Adrenal gland (tissue), 9 donors: ENCODE measurements at regions not wholly inside any gene's neighbourhood (a gene's known extent, or its start where the extent isn't known, plus 50 kb on each side); places are given as distances from the start of the nearest gene placed in this dataset.

ENCODE experiments used
- DNase-seq, 7 donors: peaks; one replicate each; pipeline ENCODE4 v3.0.0-alpha.2; 2019 to 2020
- H3K27ac ChIP-seq, 5 donors: fragments of 200-600 bp; sonication (generic) in 4 of 5; 1 replicate in 3 of 5; 2 replicates in 2 of 5; pipeline versions ENCODE4 v1.5.1 to v1.8.0; 2016 to 2020; ENCODE audit warnings: mild to moderate bottlenecking in 1 of 5
- H3K27me3 ChIP-seq: fragments of 200-600 bp; 2 replicates; pipeline ENCODE4 v1.8.0; 2021
- H3K36me3 ChIP-seq, 2 donors: fragments of 200-600 bp; replicated peaks in 1 of 2; 1 replicate in 1 of 2; 2 replicates in 1 of 2; pipeline versions ENCODE4 v1.5.1 to v1.8.0; 2018 to 2022
- H3K4me1 ChIP-seq, 2 donors: fragments of 200-600 bp; replicated peaks in 1 of 2; 1 replicate in 1 of 2; 2 replicates in 1 of 2; pipeline versions ENCODE4 v1.5.1 to v1.8.0; 2018 to 2021
- H3K4me3 ChIP-seq, 4 donors: fragments of 200-600 bp; sonication (generic) in 3 of 4; one replicate each; pipeline ENCODE4 v1.5.1; 2016 to 2018
- H3K9me3 ChIP-seq, 3 donors: fragments of 200-600 bp; sonication (generic) in 1 of 3; replicated peaks in 1 of 3; 1 replicate in 2 of 3; 2 replicates in 1 of 3; pipeline versions ENCODE4 v1.5.1 to v1.8.0; 2016 to 2021
- POLR2A ChIP-seq, 2 donors: fragments of 450-650 bp; IDR thresholded peaks; one replicate each; pipeline ENCODE4 v1.6.1; 2017; ENCODE audit warnings: antibody characterized with exemption in 2 of 2, mild to moderate bottlenecking in 2 of 2, moderate library complexity in 1 of 2
- WGBS, 4 donors: extraction: QIAGEN DNeasy Blood & Tissue Kit in 2 of 4; methylation state at CpG; one replicate each; pipeline versions ENCODE4 v1.1.5 to v1.1.7; 2013 to 2017; 5-methylcytosine and 5-hydroxymethylcytosine counted together
- intact Hi-C, 2 donors: fragments of 100-400 bp; cut with DNase I; formaldehyde crosslinking; loops; one replicate each; pipeline versions ENCODE4 v1.14.1 to v1.15.0; 2022 to 2023
- TF ChIP-seq, protein P1 (sequence below), 6 experiments: fragments of 450-650 bp in 4 of 6; fragments of 200-600 bp in 2 of 6; sonication (generic) in 1 of 6; IDR thresholded peaks; 1 replicate in 5 of 6; 2 replicates in 1 of 6; pipeline versions ENCODE4 v1.5.1 to v1.8.0; 2016 to 2021; ENCODE audit warnings: antibody characterized with exemption in 6 of 6, mild to moderate bottlenecking in 2 of 6, moderate library complexity in 1 of 6
- donor health status: healthy with polysubstance abuse.
- donor health status: Bipolar disorder and iron deficiency.
- donor health status: DM: yes; HTN: yes; CAD: no.
- donor health status: DM: no; HTN: no; CAD: no.
- donor health status: DM: no; HTN: no; CAD: no.

DNA sequence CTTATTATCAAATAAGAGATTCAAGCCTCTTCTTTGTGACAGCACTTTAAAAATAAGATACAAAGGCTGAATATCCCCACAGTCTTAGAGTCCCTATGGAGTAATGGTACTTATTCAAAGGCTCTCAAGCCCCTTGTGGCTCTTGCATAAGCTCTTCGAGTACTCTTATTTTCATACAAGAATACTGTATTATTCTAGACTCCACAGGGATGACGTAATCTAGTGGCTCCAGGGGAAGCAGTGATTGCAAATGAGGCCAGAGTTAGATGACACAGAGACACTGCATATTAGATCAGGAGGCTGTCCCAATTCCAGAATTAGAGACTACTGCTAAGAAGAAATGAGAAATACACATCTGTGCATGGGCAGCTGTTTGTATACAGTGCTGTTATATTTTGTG is 1195.9 kb upstream of the MAP3K7 start:
- intact Hi-C loops, result no loop called here
- Histone ChIP-seq H3K27me3 (no peaks in the 10 kb centered on the region), H3K4me1 (no peaks in the 10 kb centered on the region), H3K4me3 (no peak overlapping the region), H3K27ac (no peak overlapping the region), H3K36me3 (no peaks in the 10 kb centered on the region), H3K9me3 (no peaks in the 10 kb centered on the region)
- WGBS, 4 donors, result 53 to 64% (median 62%) methylated on average over 2 of the region's 2 CpGs
- no peak for DNase-seq
- TF ChIP-seq POLR2A (IDR thresholded peaks at IDR 0.05), result no peak
- TF ChIP-seq, protein P1, sequence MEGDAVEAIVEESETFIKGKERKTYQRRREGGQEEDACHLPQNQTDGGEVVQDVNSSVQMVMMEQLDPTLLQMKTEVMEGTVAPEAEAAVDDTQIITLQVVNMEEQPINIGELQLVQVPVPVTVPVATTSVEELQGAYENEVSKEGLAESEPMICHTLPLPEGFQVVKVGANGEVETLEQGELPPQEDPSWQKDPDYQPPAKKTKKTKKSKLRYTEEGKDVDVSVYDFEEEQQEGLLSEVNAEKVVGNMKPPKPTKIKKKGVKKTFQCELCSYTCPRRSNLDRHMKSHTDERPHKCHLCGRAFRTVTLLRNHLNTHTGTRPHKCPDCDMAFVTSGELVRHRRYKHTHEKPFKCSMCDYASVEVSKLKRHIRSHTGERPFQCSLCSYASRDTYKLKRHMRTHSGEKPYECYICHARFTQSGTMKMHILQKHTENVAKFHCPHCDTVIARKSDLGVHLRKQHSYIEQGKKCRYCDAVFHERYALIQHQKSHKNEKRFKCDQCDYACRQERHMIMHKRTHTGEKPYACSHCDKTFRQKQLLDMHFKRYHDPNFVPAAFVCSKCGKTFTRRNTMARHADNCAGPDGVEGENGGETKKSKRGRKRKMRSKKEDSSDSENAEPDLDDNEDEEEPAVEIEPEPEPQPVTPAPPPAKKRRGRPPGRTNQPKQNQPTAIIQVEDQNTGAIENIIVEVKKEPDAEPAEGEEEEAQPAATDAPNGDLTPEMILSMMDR (IDR thresholded peaks at IDR 0.05), result no peak

DNA sequence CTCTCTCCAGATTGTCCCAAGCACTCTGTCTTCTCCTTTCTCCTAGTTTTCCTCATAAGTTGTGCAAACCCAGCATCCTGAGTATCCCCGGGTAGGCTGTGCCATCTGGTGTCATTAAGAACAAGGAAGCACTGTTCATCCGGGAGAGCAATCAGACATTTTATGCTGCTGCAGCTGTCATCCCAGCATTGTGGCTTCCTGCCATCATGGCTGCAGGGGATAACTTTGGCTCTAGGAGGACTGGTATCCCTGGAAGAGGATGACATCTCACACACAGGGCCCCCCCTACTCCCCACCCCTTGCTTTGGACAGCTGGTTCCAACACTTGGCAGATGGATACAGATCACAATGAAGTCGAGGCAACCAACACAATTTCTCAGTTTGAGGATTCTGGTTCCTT is 1195.1 kb upstream of the MAP3K7 start:
- H3K9me3 ChIP-seq, result no peaks in the 10 kb centered on the region
- intact Hi-C loops, result no loop called here
- H3K4me1 ChIP-seq, result no peaks in the 10 kb centered on the region
- no peak overlapping the region for H3K4me3 ChIP-seq
- 66 to 73% (median 70%) methylated on average over 3 of the region's 3 CpGs for WGBS, 4 donors
- DNase-seq, result peak in 1 of 7 donors; percentile 53
- no peaks in the 10 kb centered on the region for H3K36me3 ChIP-seq
- H3K27me3 ChIP-seq, result no peaks in the 10 kb centered on the region
- TF ChIP-seq, protein P1 (IDR thresholded peaks at IDR 0.05), result no peak
- no peak overlapping the region for H3K27ac ChIP-seq

DNA sequence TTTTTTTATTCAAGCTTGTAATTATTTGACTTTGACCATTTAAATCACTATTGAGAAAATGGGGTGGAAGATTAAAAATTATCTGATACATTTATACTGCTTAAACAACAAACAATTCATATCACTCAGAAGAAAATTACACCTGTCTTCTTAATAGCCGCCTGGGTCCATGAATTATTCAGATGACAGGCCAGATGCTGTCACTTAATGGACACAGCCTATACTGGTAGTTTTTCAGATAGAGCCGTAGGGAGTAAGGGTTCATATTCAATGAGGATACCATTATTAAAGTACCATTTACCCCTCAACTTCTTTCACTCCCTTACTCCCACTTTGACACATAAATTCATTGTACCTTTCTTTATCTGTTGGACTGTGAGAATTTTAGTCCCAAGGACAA is 1193.4 kb upstream of the MAP3K7 start:
- no peak for TF ChIP-seq POLR2A (IDR thresholded peaks at IDR 0.05)
- TF ChIP-seq, protein P1 (IDR thresholded peaks at IDR 0.05), result no peak
- Histone ChIP-seq H3K9me3 (no peaks in the 10 kb centered on the region), H3K27me3 (no peaks in the 10 kb centered on the region), H3K4me1 (no peaks in the 10 kb centered on the region), H3K27ac (no peak overlapping the region), H3K36me3 (no peaks in the 10 kb centered on the region), H3K4me3 (no peak overlapping the region)
- DNase-seq, result no peak
- intact Hi-C loops, result no loop called here
- 61 to 80% (median 65%) methylated on average over 2 of the region's 2 CpGs for WGBS, 4 donors

- no peaks in the 10 kb centered on the region for H3K4me1 ChIP-seq
- intact Hi-C loops, result no loop called here
- DNase-seq, result no peak
- no peak overlapping the region for H3K4me3 ChIP-seq
- TF ChIP-seq, protein P1 (IDR thresholded peaks at IDR 0.05), result no peak
- TF ChIP-seq POLR2A (IDR thresholded peaks at IDR 0.05), result no peak
- no peaks in the 10 kb centered on the region for H3K36me3 ChIP-seq
- 25 to 67% (median 41%) methylated on average over 1 of the region's 1 CpG for WGBS, 4 donors
- H3K27me3 ChIP-seq, result no peaks in the 10 kb centered on the region
- H3K27ac ChIP-seq, result no peak overlapping the region
- no peaks in the 10 kb centered on the region for H3K9me3 ChIP-seq
Observed at GRCh38 chr6:91761621-91762020, 1174.7 kb upstream of the MAP3K7 start.
